BJ (cell line): ENCODE measurements at regions not wholly inside any gene's neighbourhood (a gene's known extent, or its start where the extent isn't known, plus 50 kb on each side); places are given as distances from the start of the nearest gene placed in this dataset.

ENCODE experiments used
- CTCF ChIA-PET: fragments of 350-600 bp; formaldehyde crosslinking; extraction: SDS; loops from one replicate; lab custom pipeline; 2021; ENCODE audit warnings: antibody characterized with exemption, inconsistent platforms; lab: Yijun Ruan, JAX
- POLR2A ChIA-PET: fragments of 300-600 bp; sonication (Branson Sonifier 250); formaldehyde crosslinking; extraction: SDS; loops from one replicate; lab custom pipeline; 2021; ENCODE audit warnings: antibody characterized with exemption; lab: Charles Lee
- DNase-seq: peaks from one replicate; pipeline ENCODE4 v3.0.0-alpha.2; 2011; ENCODE audit warnings: low read depth
- H3K27me3 ChIP-seq: 2 replicates; pipeline ENCODE4 v1.6.0; 2011; ENCODE audit warnings: low read length; ENCODE audit not compliant: control insufficient read depth, insufficient read depth
- H3K36me3 ChIP-seq: 2 replicates; pipeline ENCODE4 v1.5.1; 2011; ENCODE audit warnings: low read length; ENCODE audit not compliant: control insufficient read depth, insufficient read depth
- H3K4me3 ChIP-seq: 2 replicates; pipeline ENCODE4 v1.5.1; 2011; ENCODE audit warnings: low read depth, mild to moderate bottlenecking, control low read depth, low read length
- TF ChIP-seq, protein P1 (sequence below): IDR thresholded peaks from 2 replicates; pipeline ENCODE4 v1.5.1; 2011; ENCODE audit warnings: low read depth, mild to moderate bottlenecking, control low read depth, inconsistent platforms, low read length, moderate library complexity; ENCODE audit not compliant: insufficient read depth

DNA sequence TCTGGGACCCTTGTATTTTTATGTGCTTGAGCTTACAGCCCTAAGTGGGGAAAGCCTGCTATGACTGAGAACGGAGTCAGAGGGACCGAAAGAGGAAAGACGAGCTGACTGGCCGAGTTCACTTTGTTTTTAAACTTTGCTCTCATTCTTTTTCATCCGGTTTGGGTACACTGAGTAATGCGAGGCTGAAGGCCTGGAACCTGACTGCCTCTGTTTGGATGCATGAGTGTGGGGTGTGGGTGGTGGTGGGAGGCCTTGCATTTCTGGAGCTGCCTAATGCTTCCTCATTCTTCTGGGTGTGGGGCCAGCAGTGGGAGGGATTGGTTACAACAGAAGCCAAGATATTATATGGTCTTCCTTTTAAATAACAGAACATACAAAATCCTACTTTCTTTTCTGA is 155.5 kb downstream of the BUB3 start:
- TF ChIP-seq, protein P1, sequence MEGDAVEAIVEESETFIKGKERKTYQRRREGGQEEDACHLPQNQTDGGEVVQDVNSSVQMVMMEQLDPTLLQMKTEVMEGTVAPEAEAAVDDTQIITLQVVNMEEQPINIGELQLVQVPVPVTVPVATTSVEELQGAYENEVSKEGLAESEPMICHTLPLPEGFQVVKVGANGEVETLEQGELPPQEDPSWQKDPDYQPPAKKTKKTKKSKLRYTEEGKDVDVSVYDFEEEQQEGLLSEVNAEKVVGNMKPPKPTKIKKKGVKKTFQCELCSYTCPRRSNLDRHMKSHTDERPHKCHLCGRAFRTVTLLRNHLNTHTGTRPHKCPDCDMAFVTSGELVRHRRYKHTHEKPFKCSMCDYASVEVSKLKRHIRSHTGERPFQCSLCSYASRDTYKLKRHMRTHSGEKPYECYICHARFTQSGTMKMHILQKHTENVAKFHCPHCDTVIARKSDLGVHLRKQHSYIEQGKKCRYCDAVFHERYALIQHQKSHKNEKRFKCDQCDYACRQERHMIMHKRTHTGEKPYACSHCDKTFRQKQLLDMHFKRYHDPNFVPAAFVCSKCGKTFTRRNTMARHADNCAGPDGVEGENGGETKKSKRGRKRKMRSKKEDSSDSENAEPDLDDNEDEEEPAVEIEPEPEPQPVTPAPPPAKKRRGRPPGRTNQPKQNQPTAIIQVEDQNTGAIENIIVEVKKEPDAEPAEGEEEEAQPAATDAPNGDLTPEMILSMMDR = no peak
- DNase-seq = no peak
- H3K4me3 ChIP-seq = no peak overlapping the region
- no peaks in the 10 kb centered on the region for H3K36me3 ChIP-seq
- CTCF ChIA-PET = no interaction called here
- H3K27me3 ChIP-seq = no peaks in the 10 kb centered on the region
- POLR2A ChIA-PET = no interaction called here

DNA sequence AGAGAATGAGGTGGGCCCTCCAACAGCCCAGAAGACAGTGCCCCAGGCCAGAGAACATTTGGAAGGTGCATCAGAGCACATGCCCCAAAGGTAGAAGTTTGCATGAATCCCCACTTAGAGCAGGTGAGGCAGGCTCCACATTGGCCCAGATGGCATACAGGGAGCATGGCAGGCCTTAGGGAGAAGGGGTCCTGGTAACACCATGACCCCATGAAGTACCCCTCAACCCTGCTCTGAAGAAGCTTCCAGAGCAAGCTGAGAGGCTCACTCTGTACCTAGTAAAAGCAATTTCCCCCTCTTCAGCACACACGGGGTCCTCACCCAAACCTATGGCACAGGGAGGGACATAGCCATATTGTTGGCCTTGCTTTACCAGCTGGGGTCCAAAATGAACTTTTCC is 162.6 kb downstream of the BUB3 start:
- TF ChIP-seq, protein P1 = no peak
- ChIA-PET CTCF (interaction anchor here (0.8 kb wide), 1 partner anchor 440 kb away, joined by 3 read pairs; no protein-coding TSS in a partner anchor), POLR2A (no interaction called here)

DNA sequence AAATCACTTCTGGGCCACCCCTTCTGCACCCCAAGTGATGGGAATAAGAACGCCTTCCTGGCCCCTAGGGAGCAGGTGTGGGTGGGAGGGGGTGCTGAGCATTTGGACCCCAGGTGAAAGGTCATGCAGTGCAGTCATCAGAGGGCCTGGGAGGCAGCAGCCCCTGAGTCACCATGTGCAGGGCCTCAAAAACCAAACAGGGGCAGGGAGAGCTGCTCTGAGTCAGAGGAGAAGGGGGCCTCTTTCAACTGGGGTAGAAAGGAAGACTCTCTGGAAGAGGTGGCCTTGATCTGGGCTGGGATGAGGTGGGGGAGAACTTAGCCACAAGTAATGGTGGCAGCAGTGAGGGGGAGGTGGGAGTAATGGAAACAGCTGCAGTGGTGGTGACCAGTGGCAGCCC is 164.3 kb downstream of the BUB3 start:
- DNase-seq = no peak
- Histone ChIP-seq H3K4me3 (no peak overlapping the region), H3K27me3 (no peaks in the 10 kb centered on the region), H3K36me3 (no peaks in the 10 kb centered on the region)
- TF ChIP-seq, protein P1 = no peak
- ChIA-PET POLR2A (no interaction called here), CTCF (no interaction called here)

More for the DNA sequence above, 162.6 kb downstream of the BUB3 start:
- Histone ChIP-seq H3K27me3 (no peaks in the 10 kb centered on the region), H3K36me3 (no peaks in the 10 kb centered on the region), H3K4me3 (no peak overlapping the region)
- DNase-seq = no peak

DNA sequence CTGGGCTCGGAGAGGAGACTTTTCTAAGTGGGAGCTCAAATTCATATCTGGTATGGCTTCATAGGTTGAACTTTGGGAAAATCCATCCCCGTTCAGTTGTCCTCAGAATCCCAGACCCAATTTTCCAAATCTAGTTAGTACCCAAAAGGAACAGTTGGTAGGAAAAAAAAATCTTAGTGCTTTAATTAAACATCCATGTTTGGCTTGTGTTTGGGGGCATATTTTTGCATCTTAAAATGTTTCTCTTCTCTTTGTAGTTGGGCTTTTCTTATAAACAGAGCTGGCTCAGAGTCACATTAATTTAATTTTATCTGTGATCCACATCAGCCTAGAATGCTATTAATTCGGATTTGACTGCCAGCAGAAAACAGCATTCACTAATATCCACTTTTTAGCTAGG is 165.9 kb downstream of the BUB3 start:
- TF ChIP-seq, protein P1 = no peak
- Histone ChIP-seq H3K4me3 (no peak overlapping the region), H3K27me3 (no peaks in the 10 kb centered on the region), H3K36me3 (no peaks in the 10 kb centered on the region)
- POLR2A ChIA-PET = no interaction called here
- DNase-seq = no peak
- CTCF ChIA-PET = no interaction called here

DNA sequence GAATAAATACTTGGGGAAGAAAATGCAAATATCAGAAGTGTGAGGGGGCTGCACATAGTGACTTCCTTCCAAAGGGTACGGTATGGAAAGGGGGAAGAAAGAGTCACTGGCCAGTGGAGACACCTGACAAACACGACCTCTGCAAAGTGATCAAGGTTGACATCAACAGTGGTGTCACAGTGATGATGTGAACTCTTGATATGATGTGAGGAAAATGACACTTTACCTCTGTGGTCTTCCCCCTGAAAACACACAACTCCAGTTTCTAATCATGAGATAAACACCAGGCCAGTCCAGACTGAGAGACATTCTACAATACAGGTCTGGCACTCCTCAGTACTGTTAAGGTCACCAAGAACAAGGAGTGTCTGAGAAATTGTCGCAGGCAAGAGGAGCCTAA is 169.7 kb downstream of the BUB3 start:
- CTCF ChIA-PET = no interaction called here
- TF ChIP-seq, protein P1 = no peak
- Histone ChIP-seq H3K4me3 (no peak overlapping the region), H3K27me3 (no peaks in the 10 kb centered on the region), H3K36me3 (no peaks in the 10 kb centered on the region)
- POLR2A ChIA-PET = no interaction called here
- no peak for DNase-seq
